SK-N-MC (cell line): ENCODE measurements at regions not wholly inside any gene's neighbourhood (a gene's known extent, or its start where the extent isn't known, plus 50 kb on each side); places are given as distances from the start of the nearest gene placed in this dataset.

Source experiments
- EZH2 ChIP-seq: fragments of 200-600 bp; sonication (generic); IDR thresholded peaks from one replicate; pipeline ENCODE4 v1.6.1; 2017; ENCODE audit warnings: antibody characterized with exemption
- FOXP2 ChIP-seq: optimal IDR thresholded peaks from 2 replicates; pipeline ENCODE3; 2011; ENCODE audit warnings: mild to moderate bottlenecking, moderate library complexity; ENCODE audit not compliant: insufficient read depth; ENCODE audit errors: extremely low read length, control extremely low read depth
- POLR2AphosphoS5 ChIP-seq: IDR thresholded peaks from 2 replicates; pipeline ENCODE4 v1.6.1; 2012; ENCODE audit warnings: mild to moderate bottlenecking, low read depth, low read length, borderline replicate concordance

DNA sequence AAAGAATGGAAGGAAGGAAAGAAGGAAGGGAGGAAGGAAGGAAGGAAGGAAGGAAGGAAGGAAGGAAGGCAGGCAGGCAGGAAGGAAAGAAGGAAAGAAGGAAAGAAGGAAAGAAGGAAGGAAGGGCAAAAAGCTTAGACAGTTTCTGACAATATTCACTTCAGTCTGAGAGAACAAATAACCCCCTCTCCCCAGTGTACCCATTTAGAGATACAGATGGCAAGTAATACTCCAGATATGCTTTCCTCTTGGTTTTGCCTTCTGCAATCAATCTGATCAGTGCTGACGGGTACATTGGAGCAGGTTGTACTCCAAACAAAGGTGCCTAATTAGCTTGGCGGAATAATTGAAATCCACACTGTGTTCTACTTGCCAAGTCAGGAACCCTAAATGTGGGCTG lies 534.6 kb upstream of the TMEFF2 start:
- peak; percentile 50; the same call in 1 of the 2 replicates for TF ChIP-seq POLR2AphosphoS5
- no peak for TF ChIP-seq EZH2
- no peak for TF ChIP-seq FOXP2
